ENCODE measurements at regions not wholly inside any gene's neighbourhood (a gene's known extent, or its start where the extent isn't known, plus 50 kb on each side); places are given as distances from the start of the nearest gene placed in this dataset.
"Not testable (repeated sequence)": the region's sequence is repeated elsewhere in the genome, so short reads cannot be mapped to it uniquely, and the experiment has no call there.

GRCh38 chr9:97179616-97180015 lies 127.8 kb upstream of the CCDC180 start:
- no peak for DNase-seq (ENCODE audit: low spot score)

- DNase-seq (ENCODE audit: low spot score) = no peak
Observed at GRCh38 chr9:97176206-97176605, 131.3 kb upstream of the CCDC180 start.

DNA sequence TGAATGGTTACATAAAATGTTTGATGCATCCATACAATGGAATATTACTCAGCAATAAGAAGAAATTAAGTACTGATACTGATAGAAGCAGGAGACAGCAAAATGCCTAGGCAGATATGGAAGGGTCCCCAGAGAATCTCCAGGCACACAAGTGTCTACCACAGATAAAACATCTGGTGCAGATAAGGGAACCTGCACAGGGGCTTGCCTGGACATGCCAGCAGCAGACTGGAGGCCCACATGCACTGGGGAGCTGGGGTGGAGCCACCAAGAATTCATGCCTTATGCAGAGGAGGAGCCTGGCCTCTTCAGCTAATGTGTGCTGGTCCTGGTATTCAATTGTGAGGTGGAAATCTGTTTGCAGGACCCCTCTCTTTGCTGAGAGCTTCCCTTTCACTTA lies 129.2 kb upstream of the CTSV start:
- DNase-seq (ENCODE audit: low spot score) = not testable (repeated sequence)

DNA sequence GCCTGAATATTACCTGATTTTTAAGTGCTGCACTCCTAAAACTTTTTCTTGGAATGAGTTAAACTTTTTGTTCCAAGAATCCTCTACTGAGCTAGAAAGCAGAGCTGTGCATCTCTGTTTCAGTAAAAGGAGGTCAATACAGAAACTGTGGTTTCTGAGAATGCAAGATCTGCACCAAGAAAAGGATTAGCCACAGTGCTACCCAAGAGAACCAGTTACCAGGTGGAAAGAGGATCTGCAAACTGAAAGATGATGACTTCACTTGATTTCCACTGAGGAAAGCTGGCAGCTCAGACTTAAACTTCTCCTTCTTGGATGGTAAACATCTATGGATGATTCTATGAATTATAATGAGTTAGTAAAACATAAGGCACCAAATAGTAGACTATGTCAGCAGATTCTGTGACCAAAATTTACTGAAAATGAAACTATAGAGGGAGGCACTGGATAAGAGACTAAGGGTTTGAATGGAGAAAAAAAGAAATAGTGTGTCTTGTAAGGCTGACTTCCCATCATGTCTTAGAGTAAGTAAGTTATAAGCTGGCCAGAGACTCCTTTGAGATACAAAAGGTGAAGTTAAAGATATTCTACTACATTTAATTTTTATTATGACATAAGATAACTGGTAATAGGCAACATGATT lies 127.7 kb upstream of the CTSV start:
- DNase-seq (ENCODE audit: low spot score) = not testable (repeated sequence)

- no peak for DNase-seq (ENCODE audit: low spot score)
Observed at GRCh38 chr9:97160255-97160654, 121.3 kb upstream of the CTSV start.

GRCh38 chr9:97158722-97159121 lies 119.8 kb upstream of the CTSV start:
- DNase-seq (ENCODE audit: low spot score) = not testable (repeated sequence)

DNA sequence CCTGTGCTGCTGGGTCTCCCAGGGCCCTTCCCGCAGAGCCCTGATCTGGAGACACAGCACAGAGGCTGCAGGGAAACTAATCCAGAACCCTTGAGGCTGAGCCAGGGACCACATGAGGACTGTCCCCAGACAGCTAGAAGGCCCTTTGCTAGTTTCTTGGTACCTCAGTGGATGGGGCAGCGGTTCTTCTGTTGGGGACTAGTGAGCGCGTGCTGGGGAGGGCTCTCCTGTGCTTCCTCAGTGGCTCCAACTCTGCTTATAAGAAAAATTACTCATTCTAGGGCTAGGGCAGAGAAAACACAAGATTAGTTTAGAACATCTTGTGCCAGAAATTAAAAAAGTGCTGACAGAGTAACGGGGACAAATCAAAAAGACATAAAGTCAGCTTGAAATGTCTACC lies 116.5 kb upstream of the CTSV start:
- DNase-seq (ENCODE audit: low spot score) = not testable (repeated sequence)

DNA sequence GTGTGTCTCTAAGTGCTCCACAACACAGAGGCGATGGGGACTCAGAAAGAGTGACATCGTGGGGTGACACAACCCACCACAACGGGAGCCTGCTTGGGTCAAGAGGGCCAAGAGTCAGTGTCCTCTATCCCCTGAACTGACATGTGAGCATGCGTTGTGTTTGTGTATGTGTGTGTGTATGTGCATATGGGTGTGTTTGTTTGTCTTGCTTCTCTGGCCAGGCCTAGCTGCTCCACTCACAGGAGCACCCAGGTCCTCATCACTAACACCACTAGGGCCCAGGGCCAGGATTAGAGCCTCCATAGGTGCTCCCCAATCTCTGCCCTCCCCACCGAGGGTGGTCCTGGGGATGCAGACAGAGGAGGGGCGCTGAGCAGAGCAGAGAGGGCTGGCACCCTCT lies 115.0 kb upstream of the CTSV start:
- DNase-seq (ENCODE audit: low spot score) = no peak

DNA sequence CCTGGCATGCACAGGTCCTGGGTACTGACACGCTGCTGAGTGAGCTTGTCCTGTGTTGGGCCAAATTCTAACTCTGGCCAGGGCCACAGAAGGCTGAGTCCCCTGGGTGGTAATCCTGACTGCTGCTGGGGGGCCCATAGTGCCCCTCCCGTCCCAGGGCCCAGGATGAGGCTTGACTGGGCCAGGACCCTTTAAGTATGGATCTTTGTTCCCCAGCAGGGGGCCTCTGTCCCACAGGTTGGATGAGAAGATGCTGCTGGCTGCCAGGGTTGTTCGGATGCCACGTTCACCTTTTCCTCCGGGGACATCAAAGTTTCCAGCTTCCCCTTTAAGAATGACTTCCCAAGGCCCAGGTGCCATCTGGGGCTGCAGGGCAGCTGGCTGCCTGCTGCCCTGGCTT lies 114.2 kb upstream of the CTSV start:
- DNase-seq (ENCODE audit: low spot score) = not testable (repeated sequence)

DNA sequence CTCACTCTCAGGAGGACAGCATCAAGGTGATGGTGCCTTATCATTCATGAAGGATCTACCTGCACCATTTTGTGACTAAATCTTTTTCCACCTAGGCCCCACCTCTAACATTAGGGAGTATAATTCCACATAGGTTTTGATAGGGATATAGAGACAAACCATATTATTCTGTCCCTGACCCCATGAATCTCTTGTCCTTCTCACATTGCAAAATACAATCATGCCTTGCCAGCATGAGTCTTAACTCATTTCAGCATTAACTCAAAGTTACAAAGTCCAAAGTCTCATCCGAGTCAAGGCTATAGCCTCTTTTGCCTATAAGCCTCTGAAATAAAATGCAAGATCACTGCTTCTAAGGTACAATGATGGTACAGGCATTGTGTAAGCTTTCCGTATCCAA lies 111.5 kb upstream of the CTSV start:
- DNase-seq (ENCODE audit: low spot score) = not testable (repeated sequence)

DNA sequence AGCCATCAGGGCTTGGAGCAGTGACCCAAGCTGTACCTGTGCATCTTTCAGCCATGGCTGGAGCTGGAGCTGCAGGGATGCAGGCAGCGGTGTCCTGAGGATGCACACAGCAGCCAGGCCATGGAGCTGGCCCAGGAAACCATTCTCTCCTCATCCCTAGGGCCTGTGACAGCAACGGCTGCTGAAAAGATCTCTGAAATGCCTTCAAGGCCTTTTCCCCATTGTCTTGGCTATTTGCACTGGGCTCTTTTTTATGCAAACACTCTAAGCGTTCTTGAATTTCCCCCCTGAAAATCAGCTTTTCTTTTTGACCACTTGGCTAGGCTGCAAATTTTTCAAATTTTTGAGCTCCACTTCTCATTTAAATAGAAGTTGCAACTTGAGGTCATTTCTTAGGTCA lies 109.5 kb upstream of the CTSV start:
- not testable (repeated sequence) for DNase-seq (ENCODE audit: low spot score)

DNA sequence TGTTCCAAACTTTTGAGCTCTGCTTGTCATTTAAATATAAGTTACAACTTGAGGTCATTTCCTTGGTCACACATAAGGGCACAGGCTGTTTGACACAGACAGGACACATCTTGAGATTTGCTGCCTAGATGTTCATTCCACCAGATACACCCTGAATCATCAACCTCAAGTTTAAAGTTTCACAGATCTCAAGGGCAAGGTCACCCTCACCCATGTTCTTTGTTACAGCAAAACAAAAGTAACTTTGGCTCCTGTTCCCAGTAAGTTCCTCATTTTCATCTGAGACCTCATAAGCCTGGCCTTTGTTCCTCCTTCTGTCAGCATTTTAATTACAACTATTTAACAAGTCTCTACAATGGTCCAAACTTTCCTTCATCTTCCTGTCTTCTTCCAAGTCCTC lies 106.7 kb upstream of the CTSV start:
- not testable (repeated sequence) for DNase-seq (ENCODE audit: low spot score)

DNA sequence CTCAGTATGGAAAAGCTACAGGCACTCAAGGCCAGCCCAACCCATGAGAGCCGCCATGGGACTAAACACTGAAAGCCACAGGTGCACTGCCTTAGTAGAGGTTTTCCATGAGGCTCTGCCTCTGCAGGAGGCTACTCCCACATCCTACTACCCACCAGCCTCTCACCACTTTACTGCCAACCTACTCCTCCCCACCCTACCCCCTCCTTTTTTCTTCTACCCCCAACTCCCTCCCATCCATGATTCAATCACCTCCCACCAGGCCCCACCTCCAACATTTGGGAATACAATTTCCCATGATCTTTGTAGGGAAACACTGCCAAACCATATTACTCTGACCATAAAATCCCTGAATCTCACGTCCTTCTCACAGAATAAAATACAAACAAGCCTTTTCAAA lies 101.6 kb upstream of the CTSV start:
- DNase-seq (ENCODE audit: low spot score) = no peak

- no peak for DNase-seq (ENCODE audit: low spot score)
Observed at GRCh38 chr9:97136421-97136820, 97.5 kb upstream of the CTSV start.

DNA sequence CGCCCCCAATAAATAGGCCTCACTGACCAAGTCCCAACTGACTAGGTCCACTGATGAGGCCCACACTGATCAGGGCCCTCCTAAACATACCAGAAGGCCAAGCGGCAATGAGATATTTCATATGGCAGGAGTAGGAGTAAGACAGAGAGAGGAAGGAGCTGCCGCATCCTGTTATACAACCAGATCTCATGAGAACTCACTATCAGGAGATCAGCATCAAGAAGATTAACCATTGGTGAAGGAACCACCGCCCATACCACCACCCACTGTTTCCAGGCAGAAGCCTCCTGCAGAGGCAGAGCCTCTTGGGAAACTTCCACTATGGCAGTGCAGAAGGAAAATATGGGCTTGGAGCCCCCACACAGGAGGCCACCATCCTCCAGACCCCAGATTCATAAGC lies 95.0 kb upstream of the CTSV start:
- not testable (repeated sequence) for DNase-seq (ENCODE audit: low spot score)

DNA sequence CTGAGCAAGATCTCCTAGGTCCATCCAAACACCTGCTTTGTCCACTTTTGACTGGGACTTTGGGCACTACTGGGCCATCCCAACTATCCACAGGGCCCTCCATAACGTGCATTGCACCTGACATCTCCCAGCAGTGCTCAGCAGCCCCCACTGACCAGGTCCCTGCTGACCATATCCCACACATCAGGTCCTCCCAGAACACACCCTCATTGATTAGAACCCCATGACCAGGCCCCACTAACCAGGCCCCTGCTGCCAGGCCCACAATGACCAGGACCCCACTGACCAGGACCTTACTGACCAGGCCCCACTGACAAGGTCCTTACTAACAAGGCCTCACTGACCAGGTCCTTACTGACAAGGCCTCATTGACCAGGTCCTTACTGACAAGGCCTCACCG lies 93.9 kb upstream of the CTSV start:
- DNase-seq (ENCODE audit: low spot score) = no peak

GRCh38 chr9:97130864-97131263 lies 91.9 kb upstream of the CTSV start:
- not testable (repeated sequence) for DNase-seq (ENCODE audit: low spot score)

- not testable (repeated sequence) for DNase-seq (ENCODE audit: low spot score)
Observed at GRCh38 chr9:97130387-97130786, 91.4 kb upstream of the CTSV start.

- DNase-seq (ENCODE audit: low spot score) = no peak
Observed at GRCh38 chr9:97128919-97129318, 90.0 kb upstream of the CTSV start.

DNA sequence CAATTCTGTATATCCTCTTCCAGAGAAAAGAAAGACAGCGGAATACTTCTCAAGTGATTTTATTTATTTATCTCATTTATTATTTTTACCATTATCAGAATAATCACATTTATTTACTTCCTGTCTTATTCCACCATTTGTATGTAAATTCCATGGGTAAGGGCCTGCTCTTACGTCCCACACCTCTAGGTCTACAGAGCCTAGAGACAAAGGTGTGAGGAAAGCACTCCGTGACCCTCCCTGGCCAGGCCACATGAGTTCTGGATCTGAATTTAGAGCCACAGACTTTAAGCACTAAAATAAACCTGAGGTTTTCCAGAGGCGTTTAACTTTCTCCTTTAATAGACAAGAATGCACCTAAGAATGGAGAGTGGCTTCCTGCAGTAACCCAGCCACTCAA lies 85.3 kb upstream of the CTSV start:
- DNase-seq (ENCODE audit: low spot score) = no peak

DNA sequence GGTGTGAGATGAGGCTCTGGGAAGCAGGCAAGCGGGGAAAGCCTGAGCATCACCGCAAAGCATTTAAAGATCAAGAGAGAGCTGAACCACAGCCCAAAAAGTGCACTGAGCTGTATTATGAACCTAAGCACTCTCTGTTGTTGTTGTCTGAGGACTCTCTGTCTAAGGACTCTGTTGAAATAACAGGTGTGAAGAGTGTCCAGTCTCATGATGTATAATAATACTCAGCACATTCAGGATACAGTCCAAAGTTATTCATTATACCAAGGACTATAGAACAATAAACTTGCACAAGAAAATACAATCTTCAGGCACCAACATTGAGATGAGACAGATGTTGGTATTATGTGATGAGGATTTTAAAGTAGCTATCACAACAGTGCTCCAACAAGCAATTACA lies 71.8 kb upstream of the CTSV start:
- no peak for DNase-seq (ENCODE audit: low spot score)

GRCh38 chr9:97109194-97109811 lies 70.4 kb upstream of the CTSV start:
- DNase-seq (ENCODE audit: low spot score) = no peak

- DNase-seq (ENCODE audit: low spot score) = not testable (repeated sequence)
Observed at GRCh38 chr9:97105220-97105619, 66.3 kb upstream of the CTSV start.

Data from CD4-positive, alpha-beta T cell treated with Interleukin-6 at 100 ng/mL for 8 hours (primary cell).